ENCODE measurements at regions not wholly inside any gene's neighbourhood (a gene's known extent, or its start where the extent isn't known, plus 50 kb on each side); places are given as distances from the start of the nearest gene placed in this dataset.

DNA sequence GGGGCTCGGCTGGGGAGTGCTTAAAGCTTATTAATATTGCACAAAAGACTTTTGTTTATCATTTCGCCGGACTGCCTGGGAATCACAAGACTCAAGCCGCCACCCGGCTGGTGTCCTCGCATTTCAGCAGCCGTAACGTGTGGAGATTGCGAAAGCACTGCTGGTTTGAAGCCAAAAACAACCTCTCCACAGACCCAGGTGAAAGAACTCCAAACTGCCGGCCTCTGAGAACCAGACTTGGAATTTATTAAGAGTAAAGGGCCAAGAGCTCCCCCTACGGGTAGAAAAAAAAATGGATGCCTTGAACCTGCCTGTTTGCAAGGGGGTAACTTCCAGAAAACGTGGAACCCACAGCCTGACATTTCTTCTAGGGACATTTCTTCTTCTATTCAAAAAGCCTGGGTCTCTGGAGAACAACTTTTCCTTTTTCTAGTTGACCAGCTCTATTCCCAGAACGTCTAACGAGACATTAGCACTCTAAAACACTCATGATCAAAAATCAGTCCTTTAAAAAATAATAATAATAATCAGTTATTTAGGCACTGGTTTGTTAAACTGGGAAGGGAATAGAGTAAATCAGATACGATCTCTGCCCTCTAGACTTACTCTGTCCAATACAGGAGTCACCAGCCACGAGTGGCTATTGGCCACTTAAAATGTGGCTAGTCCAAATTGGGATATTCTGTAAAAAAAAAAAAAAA is 216.3 kb downstream of the C1D start (continued):
- TF ChIP-seq, protein P1, sequence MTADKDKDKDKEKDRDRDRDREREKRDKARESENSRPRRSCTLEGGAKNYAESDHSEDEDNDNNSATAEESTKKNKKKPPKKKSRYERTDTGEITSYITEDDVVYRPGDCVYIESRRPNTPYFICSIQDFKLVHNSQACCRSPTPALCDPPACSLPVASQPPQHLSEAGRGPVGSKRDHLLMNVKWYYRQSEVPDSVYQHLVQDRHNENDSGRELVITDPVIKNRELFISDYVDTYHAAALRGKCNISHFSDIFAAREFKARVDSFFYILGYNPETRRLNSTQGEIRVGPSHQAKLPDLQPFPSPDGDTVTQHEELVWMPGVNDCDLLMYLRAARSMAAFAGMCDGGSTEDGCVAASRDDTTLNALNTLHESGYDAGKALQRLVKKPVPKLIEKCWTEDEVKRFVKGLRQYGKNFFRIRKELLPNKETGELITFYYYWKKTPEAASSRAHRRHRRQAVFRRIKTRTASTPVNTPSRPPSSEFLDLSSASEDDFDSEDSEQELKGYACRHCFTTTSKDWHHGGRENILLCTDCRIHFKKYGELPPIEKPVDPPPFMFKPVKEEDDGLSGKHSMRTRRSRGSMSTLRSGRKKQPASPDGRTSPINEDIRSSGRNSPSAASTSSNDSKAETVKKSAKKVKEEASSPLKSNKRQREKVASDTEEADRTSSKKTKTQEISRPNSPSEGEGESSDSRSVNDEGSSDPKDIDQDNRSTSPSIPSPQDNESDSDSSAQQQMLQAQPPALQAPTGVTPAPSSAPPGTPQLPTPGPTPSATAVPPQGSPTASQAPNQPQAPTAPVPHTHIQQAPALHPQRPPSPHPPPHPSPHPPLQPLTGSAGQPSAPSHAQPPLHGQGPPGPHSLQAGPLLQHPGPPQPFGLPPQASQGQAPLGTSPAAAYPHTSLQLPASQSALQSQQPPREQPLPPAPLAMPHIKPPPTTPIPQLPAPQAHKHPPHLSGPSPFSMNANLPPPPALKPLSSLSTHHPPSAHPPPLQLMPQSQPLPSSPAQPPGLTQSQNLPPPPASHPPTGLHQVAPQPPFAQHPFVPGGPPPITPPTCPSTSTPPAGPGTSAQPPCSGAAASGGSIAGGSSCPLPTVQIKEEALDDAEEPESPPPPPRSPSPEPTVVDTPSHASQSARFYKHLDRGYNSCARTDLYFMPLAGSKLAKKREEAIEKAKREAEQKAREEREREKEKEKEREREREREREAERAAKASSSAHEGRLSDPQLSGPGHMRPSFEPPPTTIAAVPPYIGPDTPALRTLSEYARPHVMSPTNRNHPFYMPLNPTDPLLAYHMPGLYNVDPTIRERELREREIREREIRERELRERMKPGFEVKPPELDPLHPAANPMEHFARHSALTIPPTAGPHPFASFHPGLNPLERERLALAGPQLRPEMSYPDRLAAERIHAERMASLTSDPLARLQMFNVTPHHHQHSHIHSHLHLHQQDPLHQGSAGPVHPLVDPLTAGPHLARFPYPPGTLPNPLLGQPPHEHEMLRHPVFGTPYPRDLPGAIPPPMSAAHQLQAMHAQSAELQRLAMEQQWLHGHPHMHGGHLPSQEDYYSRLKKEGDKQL (CRISPR knock-in tag; IDR thresholded peaks at IDR 0.05; ENCODE audit: low read depth) = no peak
- TF ChIP-seq PTBP1 (IDR thresholded peaks at IDR 0.05; ENCODE audit: low read depth, low read length, poor library complexity, severe bottlenecking) (no peak), YEATS4 (CRISPR knock-in tag; IDR thresholded peaks at IDR 0.05; ENCODE audit: borderline replicate concordance) (no peak), ZNF121 (CRISPR knock-in tag; IDR thresholded peaks at IDR 0.05) (no peak), ZNF616 (CRISPR knock-in tag; IDR thresholded peaks at IDR 0.05; ENCODE audit: low read depth) (no peak), TARDBP (CRISPR knock-in tag; IDR thresholded peaks at IDR 0.05) (0 out of 2 replicates have a peak, but pooled peaks have one; percentile 28), ZNF761 (CRISPR knock-in tag; conservative IDR thresholded peaks at IDR 0.05) (no peak)
- TF ChIP-seq, protein P2, sequence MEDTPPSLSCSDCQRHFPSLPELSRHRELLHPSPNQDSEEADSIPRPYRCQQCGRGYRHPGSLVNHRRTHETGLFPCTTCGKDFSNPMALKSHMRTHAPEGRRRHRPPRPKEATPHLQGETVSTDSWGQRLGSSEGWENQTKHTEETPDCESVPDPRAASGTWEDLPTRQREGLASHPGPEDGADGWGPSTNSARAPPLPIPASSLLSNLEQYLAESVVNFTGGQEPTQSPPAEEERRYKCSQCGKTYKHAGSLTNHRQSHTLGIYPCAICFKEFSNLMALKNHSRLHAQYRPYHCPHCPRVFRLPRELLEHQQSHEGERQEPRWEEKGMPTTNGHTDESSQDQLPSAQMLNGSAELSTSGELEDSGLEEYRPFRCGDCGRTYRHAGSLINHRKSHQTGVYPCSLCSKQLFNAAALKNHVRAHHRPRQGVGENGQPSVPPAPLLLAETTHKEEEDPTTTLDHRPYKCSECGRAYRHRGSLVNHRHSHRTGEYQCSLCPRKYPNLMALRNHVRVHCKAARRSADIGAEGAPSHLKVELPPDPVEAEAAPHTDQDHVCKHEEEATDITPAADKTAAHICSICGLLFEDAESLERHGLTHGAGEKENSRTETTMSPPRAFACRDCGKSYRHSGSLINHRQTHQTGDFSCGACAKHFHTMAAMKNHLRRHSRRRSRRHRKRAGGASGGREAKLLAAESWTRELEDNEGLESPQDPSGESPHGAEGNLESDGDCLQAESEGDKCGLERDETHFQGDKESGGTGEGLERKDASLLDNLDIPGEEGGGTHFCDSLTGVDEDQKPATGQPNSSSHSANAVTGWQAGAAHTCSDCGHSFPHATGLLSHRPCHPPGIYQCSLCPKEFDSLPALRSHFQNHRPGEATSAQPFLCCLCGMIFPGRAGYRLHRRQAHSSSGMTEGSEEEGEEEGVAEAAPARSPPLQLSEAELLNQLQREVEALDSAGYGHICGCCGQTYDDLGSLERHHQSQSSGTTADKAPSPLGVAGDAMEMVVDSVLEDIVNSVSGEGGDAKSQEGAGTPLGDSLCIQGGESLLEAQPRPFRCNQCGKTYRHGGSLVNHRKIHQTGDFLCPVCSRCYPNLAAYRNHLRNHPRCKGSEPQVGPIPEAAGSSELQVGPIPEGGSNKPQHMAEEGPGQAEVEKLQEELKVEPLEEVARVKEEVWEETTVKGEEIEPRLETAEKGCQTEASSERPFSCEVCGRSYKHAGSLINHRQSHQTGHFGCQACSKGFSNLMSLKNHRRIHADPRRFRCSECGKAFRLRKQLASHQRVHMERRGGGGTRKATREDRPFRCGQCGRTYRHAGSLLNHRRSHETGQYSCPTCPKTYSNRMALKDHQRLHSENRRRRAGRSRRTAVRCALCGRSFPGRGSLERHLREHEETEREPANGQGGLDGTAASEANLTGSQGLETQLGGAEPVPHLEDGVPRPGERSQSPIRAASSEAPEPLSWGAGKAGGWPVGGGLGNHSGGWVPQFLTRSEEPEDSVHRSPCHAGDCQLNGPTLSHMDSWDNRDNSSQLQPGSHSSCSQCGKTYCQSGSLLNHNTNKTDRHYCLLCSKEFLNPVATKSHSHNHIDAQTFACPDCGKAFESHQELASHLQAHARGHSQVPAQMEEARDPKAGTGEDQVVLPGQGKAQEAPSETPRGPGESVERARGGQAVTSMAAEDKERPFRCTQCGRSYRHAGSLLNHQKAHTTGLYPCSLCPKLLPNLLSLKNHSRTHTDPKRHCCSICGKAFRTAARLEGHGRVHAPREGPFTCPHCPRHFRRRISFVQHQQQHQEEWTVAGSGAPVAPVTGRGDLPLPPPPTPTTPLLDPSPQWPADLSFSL (CRISPR knock-in tag; IDR thresholded peaks at IDR 0.05) = no peak
- TF ChIP-seq, protein P3, sequence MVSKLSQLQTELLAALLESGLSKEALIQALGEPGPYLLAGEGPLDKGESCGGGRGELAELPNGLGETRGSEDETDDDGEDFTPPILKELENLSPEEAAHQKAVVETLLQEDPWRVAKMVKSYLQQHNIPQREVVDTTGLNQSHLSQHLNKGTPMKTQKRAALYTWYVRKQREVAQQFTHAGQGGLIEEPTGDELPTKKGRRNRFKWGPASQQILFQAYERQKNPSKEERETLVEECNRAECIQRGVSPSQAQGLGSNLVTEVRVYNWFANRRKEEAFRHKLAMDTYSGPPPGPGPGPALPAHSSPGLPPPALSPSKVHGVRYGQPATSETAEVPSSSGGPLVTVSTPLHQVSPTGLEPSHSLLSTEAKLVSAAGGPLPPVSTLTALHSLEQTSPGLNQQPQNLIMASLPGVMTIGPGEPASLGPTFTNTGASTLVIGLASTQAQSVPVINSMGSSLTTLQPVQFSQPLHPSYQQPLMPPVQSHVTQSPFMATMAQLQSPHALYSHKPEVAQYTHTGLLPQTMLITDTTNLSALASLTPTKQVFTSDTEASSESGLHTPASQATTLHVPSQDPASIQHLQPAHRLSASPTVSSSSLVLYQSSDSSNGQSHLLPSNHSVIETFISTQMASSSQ (IDR thresholded peaks at IDR 0.05; ENCODE audit: low read depth) = no peak
- TF ChIP-seq, protein P3 (CRISPR knock-in tag; IDR thresholded peaks at IDR 0.05; ENCODE audit: borderline replicate concordance) = no peak
- TF ChIP-seq, protein P4, sequence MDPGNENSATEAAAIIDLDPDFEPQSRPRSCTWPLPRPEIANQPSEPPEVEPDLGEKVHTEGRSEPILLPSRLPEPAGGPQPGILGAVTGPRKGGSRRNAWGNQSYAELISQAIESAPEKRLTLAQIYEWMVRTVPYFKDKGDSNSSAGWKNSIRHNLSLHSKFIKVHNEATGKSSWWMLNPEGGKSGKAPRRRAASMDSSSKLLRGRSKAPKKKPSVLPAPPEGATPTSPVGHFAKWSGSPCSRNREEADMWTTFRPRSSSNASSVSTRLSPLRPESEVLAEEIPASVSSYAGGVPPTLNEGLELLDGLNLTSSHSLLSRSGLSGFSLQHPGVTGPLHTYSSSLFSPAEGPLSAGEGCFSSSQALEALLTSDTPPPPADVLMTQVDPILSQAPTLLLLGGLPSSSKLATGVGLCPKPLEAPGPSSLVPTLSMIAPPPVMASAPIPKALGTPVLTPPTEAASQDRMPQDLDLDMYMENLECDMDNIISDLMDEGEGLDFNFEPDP (CRISPR knock-in tag; conservative IDR thresholded peaks at IDR 0.05) = no peak
